ENCODE measurements at regions not wholly inside any gene's neighbourhood (a gene's known extent, or its start where the extent isn't known, plus 50 kb on each side); places are given as distances from the start of the nearest gene placed in this dataset.

- TF ChIP-seq CTCF (IDR thresholded peaks at IDR 0.05) (no peak), POLR2A (IDR thresholded peaks at IDR 0.05) (no peak)
Observed at GRCh38 chr6:14315353-14315752, 197.8 kb downstream of the CD83 start.
